H1 (cell line): ENCODE measurements at regions not wholly inside any gene's neighbourhood (a gene's known extent, or its start where the extent isn't known, plus 50 kb on each side); places are given as distances from the start of the nearest gene placed in this dataset.

Experiments
- CTCF ChIA-PET: fragments of 300-600 bp; sonication (Branson Sonifier 250); formaldehyde crosslinking; loops from one replicate; lab custom pipeline; 2021; ENCODE audit not compliant: partially characterized antibody; lab: Charles Lee
- POLR2A ChIA-PET: fragments of 300-600 bp; sonication (Branson Sonifier 250); formaldehyde crosslinking; loops from one replicate; lab custom pipeline; 2021; ENCODE audit warnings: inconsistent platforms; ENCODE audit not compliant: partially characterized antibody; lab: Charles Lee
- DNase-seq, 2 experiments: peaks; one replicate each; pipeline versions ENCODE4 v3.0.0 to v3.0.0-alpha.2; 2010 to 2022; ENCODE audit warnings: low spot score in 2 of 2, low read depth in 1 of 2, mixed read lengths in 1 of 2
- FAIRE-seq: peaks from 2 replicates; lab custom pipeline; 2011; peaks lifted over from hg19 to GRCh38; lab: Jason Lieb, UNC
- H2AFZ ChIP-seq: 2 replicates; pipeline ENCODE4 v1.8.1; 2012; ENCODE audit warnings: low read length, inconsistent platforms
- H2AK5ac ChIP-seq: 2 replicates; pipeline ENCODE4 v1.6.1; 2013; ENCODE audit warnings: low read depth, low read length
- H2BK120ac ChIP-seq: replicated peaks from 2 replicates; pipeline ENCODE3; 2013; ENCODE audit warnings: low read depth, low read length, inconsistent platforms
- H2BK12ac ChIP-seq: 2 replicates; pipeline ENCODE4 v1.6.1; 2013; ENCODE audit warnings: low read depth, low read length
- H2BK15ac ChIP-seq: 2 replicates; pipeline ENCODE4 v1.6.1; 2013; ENCODE audit warnings: low read length
- H2BK20ac ChIP-seq: 2 replicates; pipeline ENCODE4 v1.6.1; 2013; ENCODE audit warnings: low read length
- H2BK5ac ChIP-seq: 2 replicates; pipeline ENCODE4 v1.6.1; 2013; ENCODE audit warnings: low read depth, low read length
- H3K14ac ChIP-seq: 2 replicates; pipeline ENCODE4 v1.6.1; 2013; ENCODE audit warnings: inconsistent platforms; ENCODE audit not compliant: insufficient read length
- H3K18ac ChIP-seq: 2 replicates; pipeline ENCODE4 v1.6.1; 2013; ENCODE audit warnings: low read length; ENCODE audit errors: extremely low read depth
- H3K23ac ChIP-seq: 2 replicates; pipeline ENCODE4 v1.6.1; 2013; ENCODE audit warnings: inconsistent platforms; ENCODE audit not compliant: insufficient read length
- H3K23me2 ChIP-seq: 2 replicates; pipeline ENCODE4 v1.6.1; 2013; ENCODE audit warnings: low read depth, low read length
- H3K27ac ChIP-seq: 2 replicates; pipeline ENCODE4 v1.6.1; 2011; ENCODE audit warnings: low read depth, low read length, inconsistent platforms
- H3K27me3 ChIP-seq, 4 experiments: replicated peaks in 1 of 4; 1 replicate in 1 of 4; 2 replicates in 3 of 4; pipeline versions ENCODE4 v1.6.1 to v1.8.1; 2011 to 2013; ENCODE audit warnings: low read length in 3 of 4, mild to moderate bottlenecking in 3 of 4, inconsistent platforms in 2 of 4, mixed read lengths in 2 of 4, moderate library complexity in 1 of 4; ENCODE audit not compliant: control insufficient read depth in 3 of 4, insufficient read depth in 3 of 4; ENCODE audit errors: extremely low read depth in 1 of 4
- H3K36me3 ChIP-seq, 4 experiments: 2 replicates each; pipeline versions ENCODE4 v1.6.1 to v1.8.1; 2011 to 2013; ENCODE audit warnings: mild to moderate bottlenecking in 4 of 4, low read length in 3 of 4, moderate library complexity in 2 of 4, control low read depth in 1 of 4, inconsistent platforms in 1 of 4; ENCODE audit not compliant: insufficient read depth in 4 of 4, control insufficient read depth in 2 of 4
- H3K4ac ChIP-seq: replicated peaks from 2 replicates; pipeline ENCODE3; 2013; ENCODE audit warnings: low read length, low read depth, mixed read lengths, inconsistent platforms; ENCODE audit not compliant: insufficient read length
- H3K4me1 ChIP-seq, 4 experiments: replicated peaks in 1 of 4; 1 replicate in 1 of 4; 2 replicates in 3 of 4; pipeline versions ENCODE4 v1.6.1 to v1.8.1; 2011 to 2013; ENCODE audit warnings: low read length in 3 of 4, inconsistent platforms in 2 of 4, mixed read lengths in 1 of 4; ENCODE audit not compliant: insufficient read depth in 4 of 4, control insufficient read depth in 3 of 4
- H3K4me2 ChIP-seq, 2 experiments: 2 replicates each; pipeline versions ENCODE4 v1.6.1 to v1.8.1; 2011 to 2013; ENCODE audit warnings: low read depth in 2 of 2, low read length in 2 of 2, control low read depth in 1 of 2, inconsistent platforms in 1 of 2, mild to moderate bottlenecking in 1 of 2; ENCODE audit not compliant: insufficient read depth in 1 of 2
- H3K4me3 ChIP-seq, 4 experiments: fragments of 200-600, 300-600 bp in 1 of 4; sonication (generic), shearing (Covaris generic), sonication (Bioruptor Twin) in 1 of 4; 2 replicates each; pipeline versions ENCODE4 v1.5.1 to v1.8.1; 2011 to 2016; ENCODE audit warnings: low read length in 4 of 4, low read depth in 3 of 4, control low read depth in 2 of 4, inconsistent platforms in 2 of 4, mild to moderate bottlenecking in 2 of 4, mixed read lengths in 1 of 4, moderate library complexity in 1 of 4; ENCODE audit not compliant: insufficient read depth in 2 of 4; ENCODE audit errors: extremely low read depth in 1 of 4
- H3K56ac ChIP-seq: replicated peaks from 2 replicates; pipeline ENCODE3; 2013; ENCODE audit warnings: low read depth, mild to moderate bottlenecking, mixed read lengths, low read length, inconsistent platforms; ENCODE audit not compliant: insufficient read length
- H3K79me1 ChIP-seq: 2 replicates; pipeline ENCODE4 v1.6.1; 2013; ENCODE audit warnings: low read depth, low read length, control low read depth
- H3K79me2 ChIP-seq, 2 experiments: 2 replicates each; pipeline versions ENCODE4 v1.6.1 to v1.8.1; 2012 to 2013; ENCODE audit warnings: low read length in 2 of 2, mild to moderate bottlenecking in 2 of 2, inconsistent platforms in 1 of 2; ENCODE audit not compliant: insufficient read depth in 2 of 2, control insufficient read depth in 1 of 2
- H3K9ac ChIP-seq, 4 experiments: replicated peaks in 1 of 4; 1 replicate in 1 of 4; 2 replicates in 3 of 4; pipeline versions ENCODE4 v1.6.1 to v1.8.1; 2011 to 2013; ENCODE audit warnings: low read depth in 3 of 4, low read length in 3 of 4, control low read depth in 2 of 4, mild to moderate bottlenecking in 2 of 4, moderate library complexity in 2 of 4, inconsistent platforms in 1 of 4; ENCODE audit errors: extremely low read depth in 1 of 4
- H3K9me3 ChIP-seq, 2 experiments: 2 replicates each; pipeline versions ENCODE4 v1.6.1 to v1.8.1; 2012 to 2013; ENCODE audit warnings: mild to moderate bottlenecking in 2 of 2, moderate library complexity in 2 of 2, control low read depth in 1 of 2, inconsistent platforms in 1 of 2, low read depth in 1 of 2, low read length in 1 of 2, mixed read lengths in 1 of 2; ENCODE audit not compliant: insufficient read depth in 2 of 2
- H4K20me1 ChIP-seq, 2 experiments: replicated peaks in 1 of 2; 2 replicates each; pipeline versions ENCODE3 to v1.8.1; 2011 to 2013; ENCODE audit warnings: inconsistent platforms in 2 of 2, low read length in 2 of 2, mild to moderate bottlenecking in 1 of 2; ENCODE audit not compliant: insufficient read depth in 2 of 2, control insufficient read depth in 1 of 2
- H4K5ac ChIP-seq: 2 replicates; pipeline ENCODE4 v1.6.1; 2013; ENCODE audit warnings: low read length, low read depth, mixed read lengths, inconsistent platforms; ENCODE audit not compliant: insufficient read length
- H4K8ac ChIP-seq: 2 replicates; pipeline ENCODE4 v1.8.0; 2013; ENCODE audit warnings: mild to moderate bottlenecking, moderate library complexity, low read length, inconsistent platforms; ENCODE audit not compliant: insufficient read depth; ENCODE audit errors: extremely low read depth
- H4K91ac ChIP-seq: replicated peaks from 2 replicates; pipeline ENCODE3; 2013; ENCODE audit warnings: low read length, mixed read lengths, inconsistent platforms; ENCODE audit not compliant: insufficient read length
- CBX5 ChIP-seq: fragments of 300-800, 300-1000 bp; sonication (generic); IDR thresholded peaks from 2 replicates; pipeline ENCODE4 v1.7.1; 2016; ENCODE audit warnings: antibody characterized with exemption, low read length, low read depth
- WGBS, 2 experiments: shearing (Covaris generic) in 1 of 2; methylation state at CpG; one replicate each; pipeline versions ENCODE4 v1.1.6 to v1.1.7; 2013 to 2015; ENCODE audit warnings: low lambda C conversion rate in 2 of 2, mixed read lengths in 2 of 2, inconsistent platforms in 1 of 2, low coverage in 1 of 2, missing lambda C conversion rate in 1 of 2; ENCODE audit not compliant: insufficient replicate concordance in 2 of 2, insufficient coverage in 1 of 2, insufficient read length in 1 of 2; ENCODE audit errors: extremely low coverage in 1 of 2, missing lambda C conversion rate in 1 of 2; 5-methylcytosine and 5-hydroxymethylcytosine counted together

DNA sequence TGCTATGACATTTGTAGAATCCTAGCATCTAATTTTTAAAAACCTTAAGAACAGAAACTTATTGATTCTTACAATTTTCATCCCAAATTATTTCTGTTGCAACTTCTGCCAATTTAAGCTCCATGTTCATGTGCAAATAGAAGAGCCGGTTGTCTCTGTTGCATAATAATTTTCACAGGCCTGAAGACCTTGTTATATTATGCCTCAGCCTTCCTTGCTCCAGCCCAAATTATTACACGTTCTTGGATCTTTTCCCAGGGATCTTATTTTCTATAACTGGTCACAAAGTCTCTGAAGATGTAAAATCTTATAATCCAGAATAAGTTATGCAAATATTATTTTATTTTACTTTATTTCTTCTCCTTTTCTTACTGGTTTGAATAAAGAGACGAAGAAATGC, 210.7 kb upstream of the DPH6 start:
- no peak for FAIRE-seq
- no peak overlapping the region for H2BK12ac ChIP-seq
- H3K79me2 ChIP-seq, result no peaks in the 10 kb centered on the region
- no peak overlapping the region for H2BK15ac ChIP-seq
- no peak overlapping the region for H3K23ac ChIP-seq
- H3K23me2 ChIP-seq, result no peaks in the 10 kb centered on the region; the same call in 1 of the 2 replicates
- H3K4ac ChIP-seq, result no peak overlapping the region
- no peak overlapping the region for H3K14ac ChIP-seq
- no peak overlapping the region for H3K4me3 ChIP-seq
- H2AFZ ChIP-seq, result no peak overlapping the region
- H2AK5ac ChIP-seq, result no peak overlapping the region
- no peaks in the 10 kb centered on the region for H3K79me1 ChIP-seq
- H4K20me1 ChIP-seq, result no peaks in the 10 kb centered on the region
- H3K9me3 ChIP-seq, result no peaks in the 10 kb centered on the region
- POLR2A ChIA-PET, result no interaction called here
- no peak overlapping the region for H3K4me2 ChIP-seq
- no peak overlapping the region for H2BK5ac ChIP-seq
- CTCF ChIA-PET, result interaction anchor here (1.0 to 2.1 kb wide), 2 partner anchors 9 to 1377 kb away, joined by 3 to 6 read pairs; no protein-coding TSS in a partner anchor
- no peak overlapping the region for H2BK20ac ChIP-seq
- DNase-seq, result no peak
- no peak overlapping the region for H3K27ac ChIP-seq
- WGBS, 2 experiments, result 96% methylated on average over 3 of the region's 3 CpGs; no CpG with 5 or more reads in 1 of the 2 experiments
- H4K5ac ChIP-seq, result no peak overlapping the region
- peaks cover 0 to 2% (median 0%) of the 10 kb centered on the region in 4 experiments; a peak in 1 of 7 replicates for H3K4me1 ChIP-seq
- no peak overlapping the region for H4K91ac ChIP-seq
- no peak overlapping the region for H2BK120ac ChIP-seq
- no peak for TF ChIP-seq CBX5
- no peaks in the 10 kb centered on the region; a peak in 1 of 7 replicates for H3K27me3 ChIP-seq
- no peak overlapping the region for H4K8ac ChIP-seq
- no peak overlapping the region for H3K9ac ChIP-seq
- no peaks in the 10 kb centered on the region for H3K36me3 ChIP-seq
- H3K56ac ChIP-seq, result no peak overlapping the region
- H3K18ac ChIP-seq, result no peak overlapping the region
